ENCODE measurements at regions not wholly inside any gene's neighbourhood (a gene's known extent, or its start where the extent isn't known, plus 50 kb on each side); places are given as distances from the start of the nearest gene placed in this dataset.
"Not testable (repeated sequence)": the region's sequence is repeated elsewhere in the genome, so short reads cannot be mapped to it uniquely, and the experiment has no call there.

DNA sequence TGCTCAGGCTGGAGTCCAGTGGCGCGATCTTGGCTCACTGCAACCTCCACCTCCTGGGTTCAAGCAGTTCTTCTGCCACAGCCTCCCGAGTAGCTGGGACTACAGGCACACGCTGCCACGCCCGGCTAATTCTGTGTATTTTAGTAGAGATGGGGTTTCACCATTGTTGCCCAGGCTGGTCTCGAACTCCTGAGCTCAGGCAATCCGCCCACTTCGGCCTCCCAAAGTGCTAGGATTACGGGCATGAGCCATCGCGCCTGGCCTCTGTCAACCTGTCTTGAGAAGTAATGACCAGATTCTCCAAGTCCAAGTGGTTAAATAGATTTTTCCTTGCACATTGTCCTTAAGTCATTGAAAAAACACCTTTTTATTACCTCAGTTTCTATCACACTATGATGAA, 283.7 kb downstream of the KCNJ2 start:
- DNase-seq = not testable (repeated sequence)

DNA sequence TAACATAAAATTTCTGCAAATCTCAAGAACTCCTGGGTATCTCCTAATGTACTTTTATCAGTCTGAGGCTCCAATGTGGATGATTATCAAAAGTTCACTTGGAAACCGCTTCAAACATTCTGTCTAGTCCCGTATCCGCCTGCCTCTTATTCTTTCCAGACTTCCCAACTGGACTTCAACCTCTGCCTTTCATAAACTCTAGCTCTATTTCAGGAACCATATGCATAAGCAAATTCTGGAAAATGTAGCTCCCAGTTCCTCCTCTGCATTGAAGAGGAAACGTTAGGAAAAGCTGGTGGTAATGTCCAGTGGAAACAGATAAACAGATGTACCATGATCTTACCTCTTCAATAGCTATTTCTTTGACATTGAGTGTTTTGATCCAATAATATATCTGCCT, 285.0 kb downstream of the KCNJ2 start:
- DNase-seq = no peak

DNA sequence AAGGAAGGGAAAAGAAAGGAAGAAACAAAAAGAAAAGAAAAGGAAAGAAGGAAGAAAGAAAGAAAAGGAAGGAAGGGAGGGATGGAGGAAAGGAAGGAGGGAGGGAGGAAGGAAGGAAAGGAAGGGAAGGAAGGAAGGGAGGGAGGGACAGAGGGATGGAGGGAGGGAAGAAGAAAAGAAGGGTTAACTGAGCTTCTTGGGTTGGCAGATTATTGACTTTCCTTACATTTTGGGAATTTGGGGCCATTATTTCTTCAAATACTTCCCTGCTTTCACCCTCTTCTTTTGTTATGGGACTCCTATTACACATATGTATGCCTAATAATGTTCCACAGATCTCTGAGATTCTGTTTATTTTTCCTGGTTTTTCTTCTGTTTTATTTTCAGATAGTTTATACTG, 285.6 kb downstream of the KCNJ2 start:
- no peak for DNase-seq

DNA sequence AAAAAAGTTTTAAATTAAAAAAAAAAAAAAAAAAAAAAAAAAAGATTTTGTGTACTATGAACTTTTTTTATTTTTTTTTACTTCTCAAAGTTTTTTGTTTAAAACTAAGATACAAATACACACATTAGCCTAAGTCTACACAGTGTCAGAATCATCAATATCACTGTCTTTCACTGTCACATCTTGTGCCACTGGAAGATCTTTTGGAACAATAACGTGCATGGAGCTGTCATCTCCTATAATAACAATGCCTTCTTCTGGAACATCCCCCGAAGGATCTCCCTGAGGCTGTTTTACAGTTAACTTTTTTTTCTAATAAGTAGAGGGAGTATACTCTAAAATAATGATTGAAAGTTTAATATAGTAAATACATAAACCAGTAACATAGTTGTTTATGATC, 295.7 kb downstream of the KCNJ2 start:
- DNase-seq = no peak

DNA sequence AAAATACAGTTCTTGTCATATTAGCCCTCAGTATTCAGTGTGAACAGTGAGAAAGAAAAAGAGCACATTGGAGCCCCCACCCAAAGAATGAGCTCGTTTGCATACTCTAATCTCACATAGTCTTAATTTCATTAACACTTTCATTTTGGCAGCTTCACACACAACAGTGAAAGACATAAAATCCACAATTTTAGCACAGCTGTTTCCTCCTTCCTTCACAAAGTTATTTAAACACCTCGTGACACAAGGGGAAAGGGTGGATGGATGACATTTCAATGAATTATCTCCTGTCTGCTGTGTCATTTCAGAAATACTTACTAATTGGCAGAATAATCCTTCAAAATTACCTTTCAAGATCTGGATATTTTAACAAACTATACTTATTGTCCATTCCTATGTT, 299.3 kb downstream of the KCNJ2 start:
- no peak for DNase-seq

DNA sequence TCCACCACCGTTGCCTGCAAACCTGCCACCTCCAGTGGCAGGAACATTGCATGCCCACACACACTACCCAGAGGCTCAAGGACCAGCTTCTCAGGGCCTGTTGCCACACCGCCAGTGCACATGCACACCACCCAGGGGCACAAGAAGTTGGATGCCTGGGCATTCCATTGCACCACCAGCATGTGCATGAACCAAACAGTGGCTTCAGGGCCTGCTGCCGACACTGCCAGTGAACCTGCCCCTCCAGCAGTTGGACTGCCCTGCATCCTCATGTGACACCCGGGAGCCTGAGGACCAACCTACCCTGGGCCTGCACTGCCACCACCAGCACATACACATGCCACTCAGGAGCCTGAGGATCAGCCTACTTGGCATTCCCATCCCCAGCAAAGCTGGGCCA, 303.7 kb downstream of the KCNJ2 start:
- no peak for DNase-seq

DNA sequence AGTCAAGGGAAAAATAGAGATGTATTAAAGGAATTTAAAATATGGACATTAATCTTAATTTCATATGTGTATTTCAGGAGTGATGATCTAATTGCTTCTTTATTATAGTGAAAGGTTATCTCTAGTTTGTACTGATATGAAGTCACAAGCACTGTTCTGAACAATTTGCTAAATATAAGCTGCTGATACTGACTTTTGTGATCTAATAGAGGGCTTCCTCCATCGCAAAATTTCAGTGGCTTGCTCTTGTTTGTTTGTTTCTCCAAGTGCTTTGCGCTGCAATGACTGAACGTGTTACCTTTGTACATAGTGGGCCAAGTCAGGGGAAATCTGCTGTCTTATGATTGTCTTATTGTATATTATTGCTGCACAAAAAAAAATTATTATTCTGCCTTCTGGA, 307.0 kb downstream of the KCNJ2 start:
- no peak for DNase-seq

DNA sequence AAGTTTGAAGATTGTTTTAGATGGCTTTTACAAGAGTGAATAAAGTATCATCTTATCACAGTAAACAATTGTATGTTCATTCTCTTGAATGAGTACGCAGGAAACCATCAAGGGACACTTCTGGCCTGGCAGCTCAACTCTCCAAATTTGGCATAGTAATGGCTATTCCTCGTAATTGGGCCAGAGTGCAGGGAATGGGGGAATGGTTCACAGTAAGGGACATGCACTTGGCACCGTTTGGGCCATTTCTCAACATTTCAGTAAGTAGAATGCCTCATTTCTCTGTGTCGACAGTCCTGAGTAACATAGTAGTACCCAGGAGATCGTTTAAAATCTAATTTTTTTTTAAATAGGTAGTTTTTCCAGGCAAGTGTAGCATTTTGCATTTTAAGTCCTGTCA, 309.6 kb downstream of the KCNJ2 start:
- no peak for DNase-seq

DNA sequence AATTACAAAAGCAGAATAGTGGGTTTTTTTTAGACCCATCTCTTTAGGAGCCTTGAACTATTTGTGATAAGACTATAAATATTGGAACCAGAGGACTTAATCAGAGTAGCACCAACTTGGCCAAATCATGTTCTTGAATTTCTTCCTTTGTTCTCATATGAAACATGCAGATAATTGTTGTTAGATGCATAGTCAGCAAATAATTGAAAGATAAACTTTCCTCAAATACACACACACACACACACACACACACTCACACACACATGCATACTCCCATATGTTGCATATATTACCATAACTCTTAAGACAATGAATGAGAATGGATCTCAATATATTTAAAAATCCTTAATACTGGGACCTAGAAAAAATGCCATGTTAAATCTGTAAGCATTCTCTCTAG, 310.4 kb downstream of the KCNJ2 start:
- no peak for DNase-seq

DNA sequence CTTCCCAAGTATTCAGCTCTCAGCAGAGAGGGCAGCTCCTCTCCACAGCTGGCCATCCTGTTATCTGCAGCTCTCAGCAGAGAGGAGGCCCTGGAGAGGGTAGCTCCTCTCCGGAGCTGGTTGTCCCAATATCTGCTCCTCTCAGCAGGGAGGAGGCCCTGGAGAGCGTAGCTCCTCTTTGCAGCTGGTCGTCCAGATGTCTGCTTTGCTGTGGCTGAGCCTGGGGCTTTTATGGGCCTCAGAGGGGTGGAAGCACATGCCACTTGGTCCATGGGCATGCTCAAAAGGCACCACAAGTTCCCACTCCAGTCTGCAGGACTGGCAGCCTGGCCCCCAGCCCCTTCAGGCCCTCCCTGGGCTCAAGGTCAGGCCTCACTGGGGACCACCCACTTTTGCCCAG, 314.3 kb downstream of the KCNJ2 start:
- DNase-seq = no peak

DNA sequence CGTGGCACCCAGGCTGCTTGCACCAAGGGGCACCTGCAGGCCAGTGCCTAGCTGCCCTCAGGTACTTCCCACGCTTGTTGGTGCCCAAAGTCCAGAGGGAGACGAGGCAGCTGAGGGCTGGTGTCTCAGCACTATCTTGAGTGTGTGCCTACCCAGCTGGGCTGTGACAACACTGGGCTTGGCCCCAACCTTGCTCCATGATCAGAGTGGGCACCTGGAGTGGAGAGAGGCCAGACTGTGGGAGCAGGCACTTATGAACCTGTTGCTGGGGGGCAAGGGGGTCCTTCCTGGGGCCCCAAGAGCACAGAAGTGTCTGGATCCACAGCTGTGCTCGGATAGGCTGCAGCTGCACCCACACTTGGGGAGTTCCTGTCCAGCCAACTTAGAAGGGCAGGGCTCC, 314.7 kb downstream of the KCNJ2 start:
- DNase-seq = no peak

DNA sequence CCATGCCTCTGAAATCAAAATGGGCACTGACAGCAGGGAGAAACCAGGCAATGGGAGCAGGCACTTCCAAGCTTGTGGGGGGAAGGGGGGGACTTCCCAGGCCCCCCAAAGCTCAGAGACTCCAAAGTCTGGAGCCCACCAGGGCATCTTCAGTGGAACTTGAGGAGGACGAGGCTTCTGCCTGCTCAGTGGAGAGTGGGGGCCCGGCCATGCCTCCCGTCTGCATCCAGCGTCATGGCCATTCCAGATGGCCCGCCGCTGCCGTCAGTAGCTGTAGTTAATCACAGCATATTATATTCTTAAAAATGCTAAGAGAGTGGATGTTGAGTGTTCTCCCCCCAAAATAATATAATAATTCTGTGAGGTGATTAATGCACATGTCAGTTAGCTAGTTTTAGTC, 315.2 kb downstream of the KCNJ2 start:
- no peak for DNase-seq

DNA sequence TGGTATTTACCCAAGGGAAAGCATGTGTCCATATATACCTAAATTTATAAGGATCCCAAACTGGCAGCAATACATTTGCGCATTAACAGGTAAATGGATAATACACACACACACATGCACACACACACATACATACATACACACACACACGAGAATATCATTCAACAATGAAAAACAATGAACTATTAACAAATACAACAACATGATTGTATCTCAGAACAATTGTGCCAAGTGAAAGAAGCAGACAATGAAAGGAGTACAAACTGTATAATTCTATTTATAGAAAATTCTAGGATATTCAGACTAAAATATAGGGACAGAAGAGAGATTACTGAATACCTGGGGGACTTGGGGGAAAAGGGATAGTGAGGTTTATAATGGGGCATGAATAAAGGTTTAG, 323.0 kb downstream of the KCNJ2 start:
- DNase-seq = no peak

DNA sequence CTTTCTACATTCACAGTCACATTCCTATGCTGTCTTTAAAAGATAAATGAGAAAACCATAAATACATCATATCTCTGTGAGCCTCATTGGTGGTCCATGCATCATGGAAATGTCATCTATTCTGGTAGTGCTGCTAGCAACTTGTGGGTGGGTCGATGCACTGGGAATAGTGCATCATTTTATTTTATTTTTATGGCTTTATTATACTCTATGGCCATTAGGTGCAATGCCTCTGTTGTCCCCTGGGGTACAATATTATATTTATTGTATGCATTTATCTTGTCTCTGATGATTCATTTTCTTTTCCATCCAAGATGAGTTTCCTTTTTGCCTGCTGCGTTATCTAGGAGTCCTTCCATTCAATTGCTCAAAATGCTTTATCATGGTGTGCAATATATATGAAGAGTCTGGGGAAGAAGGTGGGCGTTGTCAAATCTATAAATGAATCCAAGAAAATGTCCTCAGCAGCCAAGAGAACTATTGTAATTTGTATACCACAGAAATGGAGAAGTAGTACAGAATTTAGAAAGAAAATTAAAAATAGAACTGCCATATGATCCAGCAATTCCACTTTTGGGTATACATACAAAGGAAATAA, 324.0 kb downstream of the KCNJ2 start:
- no peak for DNase-seq

DNA sequence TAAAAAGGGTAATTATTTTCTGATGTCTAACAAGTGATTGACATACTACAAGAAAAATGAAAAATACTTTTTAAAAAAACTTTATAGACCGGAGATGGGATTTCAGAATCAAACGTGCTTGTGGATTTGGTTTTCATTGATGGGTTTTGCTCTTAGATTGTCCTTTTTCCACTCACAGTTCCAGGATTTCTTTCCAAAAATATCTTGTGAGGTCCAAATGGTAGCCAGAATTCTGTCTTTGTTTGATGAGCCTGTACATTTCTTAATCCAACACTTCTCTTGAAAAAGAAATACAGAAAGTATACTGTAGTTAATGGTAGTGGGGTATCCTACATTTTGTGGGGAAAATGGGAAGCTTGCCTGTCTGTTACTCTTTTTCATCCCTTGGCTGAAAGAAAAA, 329.3 kb downstream of the KCNJ2 start:
- no peak for DNase-seq

DNA sequence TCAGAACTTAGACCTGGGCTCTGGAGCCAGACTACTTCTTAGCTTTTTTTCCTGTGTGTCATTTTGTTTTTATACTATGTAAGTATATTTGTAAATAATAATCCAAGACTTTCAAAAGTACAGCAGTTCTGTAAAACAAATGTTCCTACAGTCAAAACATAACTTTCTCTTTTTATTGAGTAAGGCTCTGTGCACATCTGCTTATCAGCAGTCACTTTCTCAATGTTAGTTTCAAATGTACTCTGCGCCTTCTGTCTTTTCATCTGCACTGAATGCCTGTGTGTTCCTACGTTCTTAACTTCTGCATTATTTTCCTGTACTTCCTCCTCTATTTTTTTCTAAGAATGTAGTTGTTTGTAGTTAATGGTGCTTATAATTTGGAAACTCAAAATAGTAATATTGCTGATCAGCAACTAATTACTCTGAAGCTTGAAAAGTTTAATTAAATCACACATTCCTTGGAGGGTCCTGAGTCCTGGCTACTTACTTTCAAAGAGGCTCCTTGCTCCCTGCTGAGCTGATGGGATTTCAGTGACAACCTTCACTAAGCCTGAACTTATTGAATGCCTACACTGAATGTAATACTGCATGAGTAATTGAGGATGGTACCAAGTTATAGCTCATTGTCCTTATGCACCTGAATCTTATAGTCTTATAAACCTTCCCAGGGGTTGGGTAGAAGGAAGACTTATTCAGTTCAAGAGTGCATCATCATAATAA, 329.9 kb downstream of the KCNJ2 start:
- DNase-seq = no peak

DNA sequence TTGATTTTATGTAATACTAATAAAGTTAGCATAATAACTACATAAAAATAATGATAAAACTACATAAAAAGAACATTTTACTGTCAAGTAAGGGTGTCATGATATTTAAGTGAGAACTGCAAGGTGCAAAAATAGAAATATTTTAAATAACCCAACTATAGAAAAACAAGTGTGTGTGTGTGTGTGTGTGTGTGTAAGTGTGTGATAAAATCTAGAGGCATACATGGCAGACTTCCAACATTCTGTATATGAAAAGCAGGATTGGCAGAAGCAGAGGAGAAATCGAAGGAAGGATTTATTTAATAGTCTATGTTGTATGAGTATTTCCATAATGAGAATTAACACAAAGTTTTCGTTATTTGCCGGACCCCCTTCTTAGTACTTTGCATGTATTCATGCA, 334.1 kb downstream of the KCNJ2 start:
- DNase-seq = no peak

DNA sequence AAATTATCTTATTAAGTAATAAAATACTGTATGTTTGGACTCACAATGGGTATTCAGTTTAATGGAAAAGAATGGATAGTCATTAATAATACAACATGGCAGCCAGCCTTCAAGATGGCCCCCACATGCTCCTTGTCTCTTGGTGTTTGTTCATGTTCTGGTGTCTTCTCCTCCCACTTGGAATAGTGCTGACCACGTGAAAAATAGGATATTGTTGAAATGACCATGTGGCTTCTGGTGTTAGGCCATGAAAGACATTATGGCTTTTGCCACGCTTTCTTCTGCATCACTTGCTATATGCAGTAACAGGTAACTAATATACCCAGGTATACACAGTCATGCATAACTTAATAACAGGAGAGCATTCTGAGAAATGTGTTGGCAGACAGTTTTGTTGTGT, 341.0 kb downstream of the KCNJ2 start:
- no peak for DNase-seq

DNA sequence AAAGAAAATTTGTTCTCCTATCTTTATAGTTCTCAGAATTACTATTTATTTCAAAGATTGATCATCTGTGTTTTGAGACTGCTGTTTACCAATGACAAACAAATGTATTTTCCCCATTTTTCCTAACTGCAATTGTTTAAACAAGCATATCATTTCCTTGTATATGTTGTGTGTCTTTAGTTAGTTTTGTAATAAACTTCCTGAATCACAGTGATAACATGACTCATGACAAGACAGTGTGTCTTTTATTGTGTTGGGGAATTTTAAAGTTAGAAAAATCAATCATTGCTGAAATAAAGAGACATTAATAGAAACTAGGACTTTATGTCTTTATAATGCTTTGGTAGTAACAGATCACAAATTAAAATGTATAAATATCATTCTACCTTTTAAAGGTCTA, 348.5 kb downstream of the KCNJ2 start:
- no peak for DNase-seq

DNA sequence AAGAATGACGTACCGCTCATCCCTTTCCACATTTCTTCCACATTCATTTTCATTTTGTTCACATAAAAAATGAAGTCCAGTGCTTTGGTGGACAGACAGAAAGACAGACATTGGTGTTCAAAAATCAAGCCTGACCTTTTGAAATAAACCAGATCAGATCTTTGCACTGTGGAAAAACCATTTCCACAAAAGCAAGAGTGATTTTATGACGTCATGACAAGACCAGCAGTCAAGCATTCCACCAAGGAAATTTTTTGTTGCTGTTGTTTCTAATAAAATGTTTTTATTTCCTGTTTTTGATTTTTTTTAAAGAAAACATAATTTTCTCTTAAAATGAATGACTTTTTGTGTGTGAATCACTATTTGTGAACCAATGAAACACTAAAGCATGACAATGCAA, 350.0 kb downstream of the KCNJ2 start:
- no peak for DNase-seq

DNA sequence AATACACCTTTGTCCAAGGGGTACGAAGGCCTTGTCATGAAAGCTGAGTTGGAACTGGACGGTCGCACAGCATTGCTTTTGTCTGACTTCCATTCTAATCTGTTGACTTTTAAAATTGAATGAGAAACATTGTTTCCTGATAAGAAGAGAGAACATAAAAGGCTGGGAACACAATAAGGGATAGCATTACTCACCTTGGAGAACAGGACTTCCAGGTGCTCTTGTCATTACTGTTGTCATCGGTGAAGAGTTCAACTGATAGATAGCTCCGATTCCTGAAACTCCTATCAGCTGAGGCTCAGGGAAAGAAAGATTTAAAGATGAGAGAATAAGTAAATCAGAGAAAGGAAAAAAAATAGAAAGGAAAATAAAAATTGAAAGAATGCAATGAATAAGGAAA, 351.1 kb downstream of the KCNJ2 start:
- no peak for DNase-seq

DNA sequence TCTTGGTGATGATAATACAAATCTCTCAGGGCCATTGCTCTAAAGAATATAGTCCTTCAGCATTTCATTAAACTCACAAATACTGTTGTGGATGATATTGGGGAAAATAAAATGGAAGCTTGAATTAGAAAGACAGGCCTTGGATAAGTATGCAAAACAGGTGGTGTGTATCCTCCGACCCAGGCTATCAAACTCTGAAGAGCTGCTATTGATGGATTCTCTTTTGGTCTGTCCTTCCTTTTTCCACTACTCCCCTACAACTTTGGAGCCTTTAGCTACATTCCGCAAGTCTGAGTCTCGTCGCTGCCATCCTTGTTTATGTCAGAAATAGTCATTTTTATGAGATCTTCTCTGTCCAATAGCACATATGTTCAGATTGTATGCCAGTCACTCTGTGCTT, 351.6 kb downstream of the KCNJ2 start:
- DNase-seq = no peak

DNA sequence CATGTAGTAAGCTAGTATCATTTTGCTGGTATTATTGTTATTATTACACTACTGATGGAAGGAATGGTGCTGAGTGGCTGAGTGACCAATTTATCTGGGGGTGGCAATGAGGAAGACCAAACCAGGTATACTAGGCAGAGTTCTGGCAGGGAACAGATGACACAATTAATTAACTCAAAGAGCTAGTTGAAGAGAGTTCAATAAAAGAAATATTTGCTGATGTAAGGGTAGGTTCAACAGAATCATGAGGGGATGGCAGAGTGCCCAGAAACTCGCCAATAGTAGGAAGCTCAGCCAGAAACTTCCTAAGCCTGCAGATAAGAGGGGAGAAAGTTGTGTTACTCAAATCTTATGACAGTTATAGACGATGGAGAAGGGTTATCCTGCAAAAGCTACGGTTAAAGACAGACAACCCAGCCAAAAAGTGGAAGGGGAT, 352.5 kb downstream of the KCNJ2 start:
- no peak for DNase-seq

DNA sequence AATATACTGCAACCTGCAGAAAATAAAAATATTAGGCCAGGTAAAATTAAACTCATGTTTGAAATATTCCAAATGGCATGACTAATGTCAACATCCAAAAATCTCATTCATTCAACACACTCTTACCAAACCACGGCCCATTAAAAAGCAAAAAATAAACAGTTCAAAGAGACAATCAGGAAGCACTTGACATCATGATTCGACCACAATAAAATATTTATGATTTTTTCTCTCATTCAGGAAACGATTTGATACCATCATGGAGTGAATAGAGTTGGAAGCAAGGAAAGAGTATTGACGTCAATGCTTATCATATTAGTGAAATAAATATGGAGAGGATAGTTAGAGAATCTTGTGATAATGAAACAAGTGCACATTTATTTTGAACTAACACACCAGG, 354.1 kb downstream of the KCNJ2 start:
- DNase-seq = no peak

DNA sequence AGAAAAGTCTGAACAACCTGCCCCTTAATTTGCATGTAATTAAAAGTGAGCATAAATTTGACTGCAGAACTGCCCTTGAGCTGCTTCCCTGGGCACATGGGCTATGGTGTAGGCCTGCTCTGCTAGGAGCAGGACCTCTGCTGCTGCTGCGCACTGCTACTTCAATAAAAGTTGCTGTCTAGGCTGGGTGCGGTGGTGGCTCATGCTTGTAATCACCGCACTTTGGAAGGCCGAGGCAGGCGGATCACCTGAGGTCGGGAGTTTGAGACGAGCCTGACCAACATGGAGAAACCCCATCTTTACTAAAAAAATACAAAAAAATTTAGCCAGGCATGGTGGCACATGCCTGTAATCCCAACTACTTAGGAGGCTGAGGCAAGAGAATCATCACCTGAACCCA, 355.7 kb downstream of the KCNJ2 start:
- not testable (repeated sequence) for DNase-seq
